Middle frontal gyrus (tissue), 1 donor: ENCODE measurements at regions not wholly inside any gene's neighbourhood (a gene's known extent, or its start where the extent isn't known, plus 50 kb on each side); places are given as distances from the start of the nearest gene placed in this dataset.
"Not testable (repeated sequence)": the region's sequence is repeated elsewhere in the genome, so short reads cannot be mapped to it uniquely, and the experiment has no call there.

Experiments used
- DNase-seq: peaks from one replicate; pipeline ENCODE4 v3.0.0-alpha.2; 2015; ENCODE audit warnings: low spot score; ENCODE audit errors: extremely low spot score

GRCh38 chr4:52510939-52511565, 148.0 kb downstream of the USP46 start:
- DNase-seq, result no peak

GRCh38 chr4:52511825-52512224, 147.3 kb downstream of the USP46 start:
- DNase-seq, result no peak

DNA sequence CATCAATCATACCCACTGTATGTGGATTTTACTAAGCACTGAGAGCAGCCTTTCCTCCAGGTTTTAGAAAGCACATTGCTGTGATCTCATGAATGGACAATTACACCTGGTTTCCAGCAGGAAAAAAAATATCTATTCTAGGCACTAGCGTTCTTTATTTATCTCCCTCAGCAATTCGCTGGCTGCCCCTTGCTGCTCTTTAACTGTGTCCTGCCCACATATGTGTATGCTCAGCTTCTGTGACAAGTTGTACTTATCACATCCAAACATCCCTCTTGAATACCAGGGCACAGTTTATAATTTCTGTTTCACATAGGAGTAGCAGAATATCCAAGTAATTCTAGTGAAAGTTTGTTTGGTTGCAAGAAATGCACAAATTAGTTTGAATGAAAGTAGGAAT, 146.8 kb downstream of the USP46 start:
- DNase-seq, result no peak

DNA sequence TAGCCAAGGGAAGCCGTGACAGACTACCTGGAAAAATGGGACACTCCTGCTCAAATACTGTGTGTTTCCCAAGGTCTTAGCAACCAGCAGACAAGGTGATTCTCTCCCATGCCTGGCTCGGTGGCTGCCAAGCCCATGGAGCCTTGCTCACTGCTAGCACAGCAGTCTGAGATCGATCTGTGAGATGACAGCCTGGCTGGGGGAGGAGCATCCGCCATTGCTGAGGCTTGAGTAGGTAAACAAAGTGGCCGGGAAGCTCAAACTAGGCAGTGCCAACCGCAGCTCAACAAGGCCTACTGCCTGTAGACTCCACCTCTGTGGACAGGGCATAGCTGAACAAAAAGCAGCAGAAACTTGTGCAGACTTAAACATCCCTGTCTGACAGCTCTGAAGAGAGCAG, 137.0 kb downstream of the USP46 start:
- DNase-seq, result not testable (repeated sequence)

GRCh38 chr4:52529983-52530382, 129.1 kb downstream of the USP46 start:
- no peak for DNase-seq

DNA sequence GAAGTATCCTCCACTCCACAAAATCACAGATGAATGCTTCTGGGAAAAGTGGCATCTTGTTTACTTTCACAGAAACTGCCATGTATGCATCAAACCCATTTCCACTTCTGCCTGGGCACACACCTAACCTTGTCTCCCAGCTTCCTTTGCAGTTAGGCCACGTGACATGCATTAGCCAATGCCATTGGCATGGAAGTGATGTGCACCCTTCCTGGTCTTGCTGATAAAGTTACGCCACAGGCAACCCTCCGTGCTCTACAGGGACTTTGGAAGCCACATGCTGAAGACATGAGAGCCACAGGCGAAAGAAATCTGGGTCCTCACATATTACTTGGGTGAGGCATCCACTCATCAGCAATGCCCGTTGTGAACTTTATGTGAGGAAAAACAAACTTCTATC, 123.3 kb downstream of the USP46 start:
- DNase-seq, result no peak
